Fibroblast of peridontal ligament (primary cell): ENCODE measurements at regions not wholly inside any gene's neighbourhood (a gene's known extent, or its start where the extent isn't known, plus 50 kb on each side); places are given as distances from the start of the nearest gene placed in this dataset.
"Not testable (repeated sequence)": the region's sequence is repeated elsewhere in the genome, so short reads cannot be mapped to it uniquely, and the experiment has no call there.

ENCODE experiments used
- DNase-seq: peaks from one replicate; pipeline ENCODE4 v3.0.0-alpha.2; 2010; ENCODE audit errors: extremely low read depth

DNA sequence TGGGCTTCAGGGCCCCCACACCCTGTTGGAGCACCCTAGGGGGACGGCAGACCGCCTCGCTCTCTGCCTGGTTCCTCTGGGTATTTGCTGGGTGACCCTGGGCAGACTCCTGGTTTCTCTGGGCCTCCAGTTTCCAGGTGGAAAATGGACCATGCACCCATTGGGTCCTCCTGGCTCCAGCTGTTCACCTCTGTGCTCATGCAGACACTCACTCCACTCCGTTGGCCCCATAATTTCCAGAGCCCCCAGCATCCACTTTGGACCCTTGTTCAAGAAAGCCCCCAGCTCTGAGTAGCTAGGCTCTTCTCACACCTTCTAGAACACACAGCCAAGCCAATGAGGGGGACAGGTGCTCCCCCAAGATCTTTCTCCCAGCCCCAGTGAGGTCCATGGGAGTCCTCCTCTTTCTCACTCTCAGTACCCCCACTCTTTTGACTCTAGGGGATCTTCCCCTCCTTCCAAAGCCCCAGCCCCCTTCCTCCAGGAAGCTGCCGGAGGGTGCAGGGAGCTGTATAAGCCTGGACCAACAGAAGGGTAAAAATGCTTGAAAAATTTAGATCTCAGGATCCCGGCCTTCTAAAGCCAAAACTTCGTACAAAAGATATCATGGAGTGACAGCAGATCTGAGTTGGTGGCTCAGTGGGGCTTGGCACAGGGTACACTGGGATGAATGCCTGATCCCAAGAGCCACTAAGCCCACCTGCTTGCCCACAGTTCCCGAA is 174.8 kb upstream of the RTL1 start:
- DNase-seq = no peak

DNA sequence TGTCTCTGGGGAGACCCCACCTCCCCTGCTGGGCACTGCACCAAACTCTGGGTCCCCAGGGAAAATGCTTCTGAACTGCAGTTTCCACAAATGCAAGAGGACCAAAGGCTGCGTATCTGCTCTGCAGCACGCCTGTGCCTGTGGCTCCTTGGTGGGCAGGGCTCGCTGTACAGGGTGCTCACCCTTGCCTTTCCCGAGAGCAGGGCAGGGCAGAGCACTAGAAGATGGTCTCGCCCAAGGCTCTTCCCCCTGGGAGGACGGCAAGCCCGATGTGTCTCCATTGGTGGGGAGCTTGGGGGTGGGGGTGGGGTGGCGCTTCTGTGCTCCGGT is 175.3 kb upstream of the RTL1 start:
- DNase-seq = no peak

DNA sequence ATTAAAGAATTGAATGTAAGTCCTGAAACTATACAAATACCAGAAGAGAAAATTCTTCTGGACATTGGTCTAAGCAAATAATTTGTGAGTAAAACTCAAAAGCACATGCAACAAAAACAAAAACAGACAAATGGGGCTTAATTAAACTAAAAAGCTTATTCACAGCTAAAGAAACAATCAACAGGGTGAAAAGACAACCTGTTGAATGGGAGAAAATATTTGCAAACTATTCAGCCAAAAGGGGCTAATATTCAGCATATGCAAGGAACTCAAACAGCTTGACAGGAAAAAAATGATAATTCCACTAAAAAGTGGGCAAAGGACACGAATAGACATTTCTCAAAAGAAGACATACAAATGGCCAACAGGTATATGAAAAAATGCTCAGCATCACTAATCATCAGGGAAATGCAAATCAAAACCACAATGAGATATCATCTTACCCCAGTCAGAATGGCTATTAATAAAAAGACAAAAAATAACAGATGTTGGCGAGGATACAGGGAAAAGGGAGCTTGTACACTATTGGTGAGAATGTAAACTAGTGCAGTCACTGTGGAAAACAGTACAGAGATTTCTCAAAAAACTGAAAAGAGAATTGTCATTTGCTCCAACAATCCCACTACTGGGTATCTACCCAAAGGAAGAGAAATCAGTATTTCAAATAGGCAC is 177.5 kb upstream of the RTL1 start:
- DNase-seq = no peak

DNA sequence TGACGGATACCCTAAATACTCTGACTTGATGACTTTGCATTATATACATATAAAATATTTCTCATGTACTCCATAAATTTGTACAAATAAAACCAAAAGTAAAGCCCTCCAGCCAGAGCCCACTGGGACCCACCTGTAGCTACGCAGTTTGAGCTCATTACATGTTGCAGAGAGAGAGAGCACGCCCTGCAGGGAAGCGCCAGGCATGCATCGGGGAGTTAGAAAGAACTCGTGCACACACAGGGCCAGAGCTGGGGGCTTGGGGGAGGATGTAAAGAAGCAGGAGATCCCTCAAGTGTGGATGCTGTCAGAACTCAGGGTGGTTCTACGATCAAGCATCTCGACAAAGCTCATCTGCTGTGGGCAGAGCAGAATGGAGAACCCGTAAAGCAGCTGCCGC is 178.5 kb upstream of the RTL1 start:
- no peak for DNase-seq

GRCh38 chr14:101082436-101083384 is 179.2 kb upstream of the RTL1 start:
- DNase-seq = no peak

GRCh38 chr14:101083564-101084435 is 180.3 kb upstream of the RTL1 start:
- DNase-seq = no peak

DNA sequence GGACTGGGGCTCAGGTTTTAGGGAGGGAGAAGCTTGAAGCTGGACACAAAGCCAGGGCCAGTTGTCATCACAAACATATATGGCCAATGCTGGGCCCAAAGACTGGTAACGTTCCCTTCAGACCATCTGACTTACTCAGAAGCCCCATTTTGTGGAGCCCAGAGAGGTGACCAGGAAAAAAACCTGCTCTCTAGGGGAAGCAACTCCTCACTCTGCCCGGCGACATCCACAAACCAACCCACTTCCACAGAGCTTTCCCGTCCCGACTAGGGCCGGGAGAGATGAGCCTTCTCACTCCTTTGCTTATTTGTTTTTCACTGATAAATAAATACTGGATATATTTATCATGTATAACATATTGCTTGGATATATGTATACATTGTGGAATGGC is 180.9 kb upstream of the RTL1 start:
- DNase-seq = no peak

- DNase-seq = no peak
Observed at GRCh38 chr14:101086926-101087325, 183.4 kb upstream of the RTL1 start.

- peak; percentile 79 for DNase-seq
Observed at GRCh38 chr14:101087614-101088394, 184.3 kb upstream of the RTL1 start.

DNA sequence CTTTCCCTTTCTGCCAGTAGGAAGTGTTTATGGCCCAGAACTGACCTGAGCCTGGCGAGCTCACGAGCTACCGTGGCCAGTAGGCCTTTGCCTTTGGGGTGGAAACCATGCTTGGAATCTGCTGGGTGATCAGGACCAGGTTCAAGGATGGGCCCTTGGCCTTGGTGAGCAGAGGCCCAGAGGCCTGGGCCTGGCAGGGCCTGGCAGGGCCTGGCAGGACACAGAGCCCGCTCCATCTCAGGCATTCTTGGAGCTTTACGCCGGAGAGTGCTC is 184.8 kb upstream of the RTL1 start:
- DNase-seq = no peak

DNA sequence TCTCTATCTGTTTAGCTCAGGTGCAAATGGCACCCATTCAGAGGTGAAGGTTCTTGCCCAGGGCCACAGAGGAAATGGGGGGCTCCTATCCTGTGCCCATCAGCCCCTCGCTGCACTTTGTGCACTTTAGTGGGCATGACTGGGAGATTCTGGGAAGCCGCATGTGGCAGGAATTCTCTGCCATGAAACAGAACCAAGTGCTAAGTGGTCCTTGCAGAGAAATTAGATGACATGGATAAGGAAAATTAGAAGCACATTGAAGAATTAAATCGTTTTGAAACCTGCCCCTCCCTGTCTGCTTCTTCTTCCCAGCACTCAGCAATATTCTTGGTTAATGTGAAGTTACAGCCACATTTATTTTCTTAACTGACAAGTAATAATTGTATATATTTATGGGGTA is 185.2 kb upstream of the RTL1 start:
- no peak for DNase-seq

GRCh38 chr14:101090478-101090877 is 187.0 kb upstream of the RTL1 start:
- not testable (repeated sequence) for DNase-seq

DNA sequence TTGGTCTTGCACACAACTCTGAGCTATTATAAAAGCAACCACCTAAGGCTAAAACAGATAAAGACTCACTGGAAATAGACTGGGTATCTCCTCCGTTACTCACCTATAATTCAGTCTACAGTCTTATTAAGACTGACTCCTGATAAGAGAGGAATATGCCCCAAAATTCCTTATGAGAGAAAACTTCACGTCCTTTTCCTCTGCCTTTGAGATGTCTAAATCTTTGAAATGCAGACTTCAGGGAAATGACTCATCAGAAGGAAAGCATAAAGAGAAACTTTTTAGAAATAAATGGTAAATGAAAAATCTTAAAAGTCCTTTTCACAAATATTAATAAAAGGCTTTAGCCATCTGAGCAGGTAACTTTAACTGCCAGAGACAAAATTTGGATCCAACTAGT is 187.5 kb upstream of the RTL1 start:
- no peak for DNase-seq

GRCh38 chr14:101094916-101095315 is 191.4 kb upstream of the RTL1 start:
- not testable (repeated sequence) for DNase-seq

GRCh38 chr14:101096551-101096950 is 193.0 kb upstream of the RTL1 start:
- DNase-seq = no peak

GRCh38 chr14:101097109-101097793 is 193.7 kb upstream of the RTL1 start:
- no peak for DNase-seq

GRCh38 chr14:101098177-101098576 is 194.7 kb upstream of the RTL1 start:
- no peak for DNase-seq

- no peak for DNase-seq
Observed at GRCh38 chr14:101098641-101099040, 195.1 kb upstream of the RTL1 start.

DNA sequence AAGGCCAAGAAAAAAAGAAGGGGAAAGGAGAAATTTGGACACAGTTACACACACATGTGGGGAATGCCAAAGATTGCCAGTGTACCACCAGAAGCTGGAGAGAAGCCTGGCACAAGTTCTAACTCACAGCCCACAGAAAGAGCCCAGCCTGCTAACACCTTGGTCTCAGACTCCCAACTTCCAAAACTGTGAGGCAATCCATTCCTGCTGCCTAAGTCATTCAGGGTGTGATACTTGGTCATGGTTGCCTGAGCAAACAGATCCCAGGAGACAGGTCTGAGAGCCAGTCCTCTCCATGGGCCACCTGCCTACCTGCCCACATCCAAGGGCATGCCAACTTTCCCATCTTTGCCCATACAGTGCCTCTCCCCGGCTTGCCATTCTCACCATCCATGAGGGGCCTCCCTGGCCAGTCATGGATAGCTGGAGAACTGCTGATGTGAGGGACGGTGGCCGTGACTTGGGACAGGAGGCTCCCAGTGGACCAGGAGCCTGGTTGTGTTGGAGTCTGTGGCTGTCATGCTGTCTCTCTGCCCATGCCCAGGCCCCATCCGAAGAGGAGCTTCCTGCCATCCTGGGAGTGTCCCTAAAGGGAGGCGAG is 198.0 kb upstream of the RTL1 start:
- no peak for DNase-seq

- DNase-seq = no peak
Observed at GRCh38 chr14:101102875-101103274, 199.4 kb upstream of the RTL1 start.
